CD14-positive monocyte (primary cell): ENCODE measurements at regions not wholly inside any gene's neighbourhood (a gene's known extent, or its start where the extent isn't known, plus 50 kb on each side); places are given as distances from the start of the nearest gene placed in this dataset.

Experiments
- DNase-seq, 3 donors: peaks; one replicate each; pipeline ENCODE4 v3.0.0-alpha.2; 2011 to 2022
- H2AFZ ChIP-seq: 2 replicates; pipeline ENCODE4 v1.6.0; 2012; ENCODE audit warnings: mild to moderate bottlenecking, low read depth, low read length, inconsistent platforms; ENCODE audit not compliant: insufficient read depth, poor library complexity, severe bottlenecking
- H3K27ac ChIP-seq, 2 donors: 1 replicate in 1 of 2; 2 replicates in 1 of 2; pipeline ENCODE4 v1.5.1; 2012 to 2013; ENCODE audit warnings: low read length in 2 of 2, control low read depth in 1 of 2, inconsistent platforms in 1 of 2, low read depth in 1 of 2, mild to moderate bottlenecking in 1 of 2
- H3K27me3 ChIP-seq, 2 donors: one replicate each; pipeline versions ENCODE4 v1.6.0 to v1.6.1; 2011 to 2013; ENCODE audit warnings: low read length in 2 of 2; ENCODE audit not compliant: control insufficient read depth in 2 of 2, insufficient read depth in 2 of 2
- H3K36me3 ChIP-seq, 2 donors: replicated peaks in 1 of 2; 1 replicate in 1 of 2; 2 replicates in 1 of 2; pipeline versions ENCODE4 v1.5.1 to v1.6.1; 2012 to 2013; ENCODE audit warnings: low read length in 2 of 2, control low read depth in 1 of 2, inconsistent platforms in 1 of 2, mild to moderate bottlenecking in 1 of 2; ENCODE audit not compliant: insufficient read depth in 2 of 2, control insufficient read depth in 1 of 2
- H3K4me1 ChIP-seq, 2 donors: 1 replicate in 1 of 2; 2 replicates in 1 of 2; pipeline versions ENCODE4 v1.5.1 to v1.6.1; 2012 to 2013; ENCODE audit warnings: low read length in 2 of 2, control low read depth in 1 of 2, inconsistent platforms in 1 of 2, mild to moderate bottlenecking in 1 of 2, moderate library complexity in 1 of 2; ENCODE audit not compliant: insufficient read depth in 2 of 2, control insufficient read depth in 1 of 2
- H3K4me2 ChIP-seq: replicated peaks from 2 replicates; pipeline ENCODE3; 2012; ENCODE audit warnings: low read length, moderate library complexity, mild to moderate bottlenecking; ENCODE audit not compliant: poor library complexity, severe bottlenecking; ENCODE audit errors: extremely low read depth
- H3K4me3 ChIP-seq, 3 experiments: fragments of 200-600 bp in 1 of 3; sonication (generic) in 1 of 3; replicated peaks in 1 of 3; 1 replicate in 2 of 3; 2 replicates in 1 of 3; pipeline ENCODE4 v1.5.1; 2011 to 2013; ENCODE audit warnings: low read length in 3 of 3, mild to moderate bottlenecking in 3 of 3, control low read depth in 2 of 3, low read depth in 2 of 3, inconsistent platforms in 1 of 3, moderate library complexity in 1 of 3
- H3K79me2 ChIP-seq: 2 replicates; pipeline ENCODE4 v1.6.0; 2012; ENCODE audit warnings: mild to moderate bottlenecking, control low read depth, inconsistent platforms, low read length, moderate library complexity; ENCODE audit not compliant: insufficient read depth
- H3K9ac ChIP-seq: 2 replicates; pipeline ENCODE4 v1.6.0; 2017; ENCODE audit warnings: low read length, mild to moderate bottlenecking; ENCODE audit not compliant: insufficient read depth, poor library complexity, severe bottlenecking
- H3K9me3 ChIP-seq, 2 donors: replicated peaks in 1 of 2; 1 replicate in 1 of 2; 2 replicates in 1 of 2; pipeline versions ENCODE4 v1.5.1 to v1.6.1; 2012 to 2013; ENCODE audit warnings: low read length in 2 of 2, control low read depth in 1 of 2; ENCODE audit not compliant: control insufficient read depth in 1 of 2, insufficient read depth in 1 of 2
- H4K20me1 ChIP-seq: 2 replicates; pipeline ENCODE4 v1.6.0; 2012; ENCODE audit warnings: mild to moderate bottlenecking, low read length, control low read depth, moderate library complexity; ENCODE audit not compliant: insufficient read depth
- H3K27ac Mint-ChIP-seq, 7 donors: one replicate each; pipeline ENCODE4 v1.8.0; 2020; ENCODE audit warnings: mild to moderate bottlenecking in 7 of 7, mixed read lengths in 7 of 7, moderate library complexity in 6 of 7, inconsistent platforms in 2 of 7
- H3K27me3 Mint-ChIP-seq, 3 donors: one replicate each; pipeline ENCODE4 v1.8.0; 2021 to 2022; ENCODE audit warnings: low read depth in 3 of 3, mild to moderate bottlenecking in 3 of 3, mixed read lengths in 3 of 3, moderate library complexity in 3 of 3, inconsistent platforms in 1 of 3
- H3K36me3 Mint-ChIP-seq, 2 donors: one replicate each; pipeline ENCODE4 v1.8.0; 2020; ENCODE audit warnings: mixed read lengths in 2 of 2, inconsistent platforms in 1 of 2, mild to moderate bottlenecking in 1 of 2
- H3K4me1 Mint-ChIP-seq: one replicate; pipeline ENCODE4 v1.8.0; 2020; ENCODE audit warnings: mild to moderate bottlenecking, mixed read lengths
- H3K4me3 Mint-ChIP-seq, 2 donors: one replicate each; pipeline ENCODE4 v1.8.0; 2020; ENCODE audit warnings: mild to moderate bottlenecking in 2 of 2, mixed read lengths in 2 of 2, moderate library complexity in 1 of 2
- H3K9me3 Mint-ChIP-seq, 7 donors: one replicate each; pipeline ENCODE4 v1.8.0; 2020 to 2022; ENCODE audit warnings: mixed read lengths in 7 of 7, mild to moderate bottlenecking in 6 of 7, moderate library complexity in 6 of 7, inconsistent platforms in 2 of 7
- WGBS: methylation state at CpG from one replicate; pipeline ENCODE4 v1.1.5; 2013; ENCODE audit warnings: missing lambda C conversion rate; ENCODE audit not compliant: insufficient coverage; 5-methylcytosine and 5-hydroxymethylcytosine counted together
- intact Hi-C, 2 donors: fragments of 100-400 bp; cut with micrococcal nuclease; formaldehyde crosslinking; loops; one replicate each; pipeline versions ENCODE4 v1.15.0 to v1.15.1; 2023
- TF ChIP-seq, protein P1 (sequence below): fragments of 200-600 bp; IDR thresholded peaks from one replicate; pipeline ENCODE4 v1.8.0; 2022; ENCODE audit warnings: antibody characterized with exemption, mild to moderate bottlenecking

GRCh38 chr9:589723-590122 lies 251.8 kb upstream of the DMRT1 start:
- DNase-seq: no peak
- intact Hi-C loops: no loop called here
- no peak overlapping the region for H3K4me3 Mint-ChIP-seq
- H3K9me3 Mint-ChIP-seq: no peaks in the 10 kb centered on the region
- H3K27me3 Mint-ChIP-seq: peaks cover 1 to 3% (median 3%) of the 10 kb centered on the region in 3 donors
- peaks cover 6% of the 10 kb centered on the region for H3K4me1 Mint-ChIP-seq
- Histone ChIP-seq H2AFZ (no peak overlapping the region), H3K4me2 (no peak overlapping the region), H3K27ac (no peak overlapping the region), H3K4me3 (no peak overlapping the region), H3K27me3 (no peaks in the 10 kb centered on the region), H4K20me1 (no peaks in the 10 kb centered on the region), H3K9me3 (no peaks in the 10 kb centered on the region), H3K9ac (no peak overlapping the region), H3K4me1 (no peaks in the 10 kb centered on the region), H3K36me3 (no peaks in the 10 kb centered on the region), H3K79me2 (no peaks in the 10 kb centered on the region)
- peak overlapping the region in 1 of 7 donors; percentile 2 for H3K27ac Mint-ChIP-seq
- TF ChIP-seq, protein P1, sequence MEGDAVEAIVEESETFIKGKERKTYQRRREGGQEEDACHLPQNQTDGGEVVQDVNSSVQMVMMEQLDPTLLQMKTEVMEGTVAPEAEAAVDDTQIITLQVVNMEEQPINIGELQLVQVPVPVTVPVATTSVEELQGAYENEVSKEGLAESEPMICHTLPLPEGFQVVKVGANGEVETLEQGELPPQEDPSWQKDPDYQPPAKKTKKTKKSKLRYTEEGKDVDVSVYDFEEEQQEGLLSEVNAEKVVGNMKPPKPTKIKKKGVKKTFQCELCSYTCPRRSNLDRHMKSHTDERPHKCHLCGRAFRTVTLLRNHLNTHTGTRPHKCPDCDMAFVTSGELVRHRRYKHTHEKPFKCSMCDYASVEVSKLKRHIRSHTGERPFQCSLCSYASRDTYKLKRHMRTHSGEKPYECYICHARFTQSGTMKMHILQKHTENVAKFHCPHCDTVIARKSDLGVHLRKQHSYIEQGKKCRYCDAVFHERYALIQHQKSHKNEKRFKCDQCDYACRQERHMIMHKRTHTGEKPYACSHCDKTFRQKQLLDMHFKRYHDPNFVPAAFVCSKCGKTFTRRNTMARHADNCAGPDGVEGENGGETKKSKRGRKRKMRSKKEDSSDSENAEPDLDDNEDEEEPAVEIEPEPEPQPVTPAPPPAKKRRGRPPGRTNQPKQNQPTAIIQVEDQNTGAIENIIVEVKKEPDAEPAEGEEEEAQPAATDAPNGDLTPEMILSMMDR: no peak
- WGBS: 0% methylated on average over 2 of the region's 3 CpGs
- H3K36me3 Mint-ChIP-seq: no peaks in the 10 kb centered on the region

- Histone ChIP-seq H3K4me2 (no peak overlapping the region), H3K79me2 (no peaks in the 10 kb centered on the region)
- WGBS: 59% methylated on average over 2 of the region's 4 CpGs
Observed at GRCh38 chr9:591292-591691, 250.2 kb upstream of the DMRT1 start.

More at GRCh38 chr9:591292-591691, 250.2 kb upstream of the DMRT1 start:
- Histone ChIP-seq H3K4me1 (no peaks in the 10 kb centered on the region), H3K27me3 (no peaks in the 10 kb centered on the region), H3K4me3 (no peak overlapping the region), H2AFZ (no peak overlapping the region), H3K36me3 (no peaks in the 10 kb centered on the region), H4K20me1 (no peaks in the 10 kb centered on the region), H3K27ac (no peak overlapping the region), H3K9me3 (no peaks in the 10 kb centered on the region), H3K9ac (no peak overlapping the region)
- Mint-ChIP-seq H3K27ac (peak overlapping the region in 1 of 7 donors; percentile 12), H3K27me3 (peaks cover 1 to 3% (median 3%) of the 10 kb centered on the region in 3 donors), H3K36me3 (no peaks in the 10 kb centered on the region), H3K9me3 (no peaks in the 10 kb centered on the region), H3K4me1 (peaks cover 6% of the 10 kb centered on the region), H3K4me3 (no peak overlapping the region)
- intact Hi-C loops: no loop called here
- TF ChIP-seq, protein P1: no peak
- DNase-seq: no peak
